Erythroblast (primary cell): ENCODE measurements at regions not wholly inside any gene's neighbourhood (a gene's known extent, or its start where the extent isn't known, plus 50 kb on each side); places are given as distances from the start of the nearest gene placed in this dataset.

Source experiments
- GATA1 ChIP-seq: IDR thresholded peaks from 2 replicates; pipeline ENCODE4 v1.6.1; 2011; ENCODE audit warnings: low read depth, mild to moderate bottlenecking, control low read depth, low read length, moderate library complexity
- POLR2A ChIP-seq: IDR thresholded peaks from 2 replicates; pipeline ENCODE4 v1.6.1; 2011; ENCODE audit warnings: mild to moderate bottlenecking, low read length

DNA sequence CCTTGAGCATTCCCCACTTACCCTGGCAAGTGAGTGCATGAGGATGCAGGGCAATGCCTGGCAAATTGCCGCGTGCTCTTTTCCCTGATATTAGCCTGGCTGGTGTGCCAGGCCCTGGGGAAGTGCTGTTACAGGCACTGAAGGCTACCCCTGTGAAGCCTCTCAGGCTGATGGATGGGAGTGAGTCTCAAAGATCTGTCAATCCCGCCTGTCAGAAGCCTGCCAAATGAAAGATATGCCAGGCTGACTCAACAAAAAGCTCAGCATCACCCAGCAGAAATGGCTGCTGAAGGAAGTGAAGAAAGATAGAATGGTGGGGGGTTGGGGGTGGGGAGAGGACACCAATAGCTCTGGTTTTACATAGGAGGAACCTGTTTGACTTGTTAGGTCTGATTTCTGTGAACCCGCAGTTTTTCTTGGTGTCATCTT lies 112.1 kb downstream of the LACC1 start:
- no peak for TF ChIP-seq POLR2A
- no peak for TF ChIP-seq GATA1
